CD14-positive monocyte (primary cell): ENCODE measurements at regions not wholly inside any gene's neighbourhood (a gene's known extent, or its start where the extent isn't known, plus 50 kb on each side); places are given as distances from the start of the nearest gene placed in this dataset.
A peak's percentile ranks its signal among the peaks of the same experiment; 100 is the strongest.

Experiments used
- DNase-seq, 3 donors: peaks; one replicate each; pipeline ENCODE4 v3.0.0-alpha.2; 2011 to 2022
- H2AFZ ChIP-seq: 2 replicates; pipeline ENCODE4 v1.6.0; 2012; ENCODE audit warnings: mild to moderate bottlenecking, low read depth, low read length, inconsistent platforms; ENCODE audit not compliant: insufficient read depth, poor library complexity, severe bottlenecking
- H3K27ac ChIP-seq, 2 donors: 1 replicate in 1 of 2; 2 replicates in 1 of 2; pipeline ENCODE4 v1.5.1; 2012 to 2013; ENCODE audit warnings: low read length in 2 of 2, control low read depth in 1 of 2, inconsistent platforms in 1 of 2, low read depth in 1 of 2, mild to moderate bottlenecking in 1 of 2
- H3K27me3 ChIP-seq, 2 donors: one replicate each; pipeline versions ENCODE4 v1.6.0 to v1.6.1; 2011 to 2013; ENCODE audit warnings: low read length in 2 of 2; ENCODE audit not compliant: control insufficient read depth in 2 of 2, insufficient read depth in 2 of 2
- H3K36me3 ChIP-seq, 2 donors: replicated peaks in 1 of 2; 1 replicate in 1 of 2; 2 replicates in 1 of 2; pipeline versions ENCODE4 v1.5.1 to v1.6.1; 2012 to 2013; ENCODE audit warnings: low read length in 2 of 2, control low read depth in 1 of 2, inconsistent platforms in 1 of 2, mild to moderate bottlenecking in 1 of 2; ENCODE audit not compliant: insufficient read depth in 2 of 2, control insufficient read depth in 1 of 2
- H3K4me1 ChIP-seq, 2 donors: 1 replicate in 1 of 2; 2 replicates in 1 of 2; pipeline versions ENCODE4 v1.5.1 to v1.6.1; 2012 to 2013; ENCODE audit warnings: low read length in 2 of 2, control low read depth in 1 of 2, inconsistent platforms in 1 of 2, mild to moderate bottlenecking in 1 of 2, moderate library complexity in 1 of 2; ENCODE audit not compliant: insufficient read depth in 2 of 2, control insufficient read depth in 1 of 2
- H3K4me2 ChIP-seq: replicated peaks from 2 replicates; pipeline ENCODE3; 2012; ENCODE audit warnings: low read length, moderate library complexity, mild to moderate bottlenecking; ENCODE audit not compliant: poor library complexity, severe bottlenecking; ENCODE audit errors: extremely low read depth
- H3K4me3 ChIP-seq, 3 experiments: fragments of 200-600 bp in 1 of 3; sonication (generic) in 1 of 3; replicated peaks in 1 of 3; 1 replicate in 2 of 3; 2 replicates in 1 of 3; pipeline ENCODE4 v1.5.1; 2011 to 2013; ENCODE audit warnings: low read length in 3 of 3, mild to moderate bottlenecking in 3 of 3, control low read depth in 2 of 3, low read depth in 2 of 3, inconsistent platforms in 1 of 3, moderate library complexity in 1 of 3
- H3K79me2 ChIP-seq: 2 replicates; pipeline ENCODE4 v1.6.0; 2012; ENCODE audit warnings: mild to moderate bottlenecking, control low read depth, inconsistent platforms, low read length, moderate library complexity; ENCODE audit not compliant: insufficient read depth
- H3K9ac ChIP-seq: 2 replicates; pipeline ENCODE4 v1.6.0; 2017; ENCODE audit warnings: low read length, mild to moderate bottlenecking; ENCODE audit not compliant: insufficient read depth, poor library complexity, severe bottlenecking
- H3K9me3 ChIP-seq, 2 donors: replicated peaks in 1 of 2; 1 replicate in 1 of 2; 2 replicates in 1 of 2; pipeline versions ENCODE4 v1.5.1 to v1.6.1; 2012 to 2013; ENCODE audit warnings: low read length in 2 of 2, control low read depth in 1 of 2; ENCODE audit not compliant: control insufficient read depth in 1 of 2, insufficient read depth in 1 of 2
- H4K20me1 ChIP-seq: 2 replicates; pipeline ENCODE4 v1.6.0; 2012; ENCODE audit warnings: mild to moderate bottlenecking, low read length, control low read depth, moderate library complexity; ENCODE audit not compliant: insufficient read depth
- H3K27ac Mint-ChIP-seq, 7 donors: one replicate each; pipeline ENCODE4 v1.8.0; 2020; ENCODE audit warnings: mild to moderate bottlenecking in 7 of 7, mixed read lengths in 7 of 7, moderate library complexity in 6 of 7, inconsistent platforms in 2 of 7
- H3K27me3 Mint-ChIP-seq, 3 donors: one replicate each; pipeline ENCODE4 v1.8.0; 2021 to 2022; ENCODE audit warnings: low read depth in 3 of 3, mild to moderate bottlenecking in 3 of 3, mixed read lengths in 3 of 3, moderate library complexity in 3 of 3, inconsistent platforms in 1 of 3
- H3K36me3 Mint-ChIP-seq, 2 donors: one replicate each; pipeline ENCODE4 v1.8.0; 2020; ENCODE audit warnings: mixed read lengths in 2 of 2, inconsistent platforms in 1 of 2, mild to moderate bottlenecking in 1 of 2
- H3K4me1 Mint-ChIP-seq: one replicate; pipeline ENCODE4 v1.8.0; 2020; ENCODE audit warnings: mild to moderate bottlenecking, mixed read lengths
- H3K4me3 Mint-ChIP-seq, 2 donors: one replicate each; pipeline ENCODE4 v1.8.0; 2020; ENCODE audit warnings: mild to moderate bottlenecking in 2 of 2, mixed read lengths in 2 of 2, moderate library complexity in 1 of 2
- H3K9me3 Mint-ChIP-seq, 7 donors: one replicate each; pipeline ENCODE4 v1.8.0; 2020 to 2022; ENCODE audit warnings: mixed read lengths in 7 of 7, mild to moderate bottlenecking in 6 of 7, moderate library complexity in 6 of 7, inconsistent platforms in 2 of 7
- WGBS: methylation state at CpG from one replicate; pipeline ENCODE4 v1.1.5; 2013; ENCODE audit warnings: missing lambda C conversion rate; ENCODE audit not compliant: insufficient coverage; 5-methylcytosine and 5-hydroxymethylcytosine counted together
- intact Hi-C, 2 donors: fragments of 100-400 bp; cut with micrococcal nuclease; formaldehyde crosslinking; loops; one replicate each; pipeline versions ENCODE4 v1.15.0 to v1.15.1; 2023
- TF ChIP-seq, protein P1 (sequence below): fragments of 200-600 bp; IDR thresholded peaks from one replicate; pipeline ENCODE4 v1.8.0; 2022; ENCODE audit warnings: antibody characterized with exemption, mild to moderate bottlenecking

DNA sequence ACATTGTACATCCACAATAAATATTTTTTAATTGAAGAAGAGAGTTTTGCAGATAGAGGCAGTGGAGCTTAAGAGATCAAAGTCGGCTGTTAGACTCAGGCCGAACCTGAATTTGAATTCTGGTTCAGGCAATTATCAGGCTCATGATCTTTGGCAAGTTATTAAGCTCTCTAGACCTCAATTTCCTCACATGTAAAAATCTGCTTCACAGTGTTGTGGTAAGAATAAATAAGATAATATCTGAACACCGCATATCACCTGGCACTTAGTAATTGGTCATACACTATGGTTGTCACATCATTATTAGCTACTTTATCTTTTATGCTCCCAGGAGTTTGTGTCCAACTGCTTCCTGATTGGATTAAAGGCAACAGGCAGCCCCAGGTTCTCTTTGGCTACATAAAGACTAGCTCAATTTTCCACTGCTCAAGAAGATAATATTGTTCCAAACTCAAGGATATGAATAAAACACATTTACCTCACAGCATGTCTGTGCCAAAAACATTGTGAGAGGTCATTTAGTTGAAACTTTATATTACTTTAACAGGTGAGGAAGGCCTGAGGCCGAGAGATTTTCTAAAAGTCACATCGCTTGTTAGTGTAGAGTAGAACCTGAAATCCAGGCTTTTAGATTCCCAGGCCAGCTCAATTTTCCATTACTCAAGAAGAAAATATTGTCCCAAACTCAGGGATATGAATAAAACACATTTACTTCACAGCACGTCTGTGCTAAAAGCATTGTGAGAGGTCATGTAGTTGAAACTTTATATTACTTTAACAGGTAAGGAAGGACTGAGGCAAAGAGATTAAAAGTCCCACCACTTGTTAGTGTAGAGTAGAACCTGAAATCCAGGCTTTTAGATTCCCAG lies 289.2 kb upstream of the PTGER4 start:
- no peak overlapping the region for H3K9ac ChIP-seq
- no peaks in the 10 kb centered on the region for H4K20me1 ChIP-seq
- H3K9me3 Mint-ChIP-seq = no peaks in the 10 kb centered on the region
- no peak overlapping the region for H3K4me3 Mint-ChIP-seq
- no peaks in the 10 kb centered on the region for H3K36me3 ChIP-seq
- H3K79me2 ChIP-seq = no peaks in the 10 kb centered on the region
- intact Hi-C loops = no loop called here
- peaks cover 0 to 2% (median 1%) of the 10 kb centered on the region in 3 donors for H3K27me3 Mint-ChIP-seq
- H3K9me3 ChIP-seq = no peaks in the 10 kb centered on the region
- peak overlapping the region in 3 of 7 donors; percentile 7 to 76 (median 75) for H3K27ac Mint-ChIP-seq
- peaks cover 49 to 61% of the 10 kb centered on the region in 2 donors for H3K4me1 ChIP-seq
- no peak for DNase-seq
- H3K4me3 ChIP-seq = no peak overlapping the region
- no CpG with 5 or more reads among the region's 6 CpGs for WGBS
- no peaks in the 10 kb centered on the region for H3K27me3 ChIP-seq
- H3K4me2 ChIP-seq = no peak overlapping the region
- H3K27ac ChIP-seq = peak overlapping the region in 1 of 2 donors; percentile 64
- H2AFZ ChIP-seq = no peak overlapping the region
- TF ChIP-seq, protein P1, sequence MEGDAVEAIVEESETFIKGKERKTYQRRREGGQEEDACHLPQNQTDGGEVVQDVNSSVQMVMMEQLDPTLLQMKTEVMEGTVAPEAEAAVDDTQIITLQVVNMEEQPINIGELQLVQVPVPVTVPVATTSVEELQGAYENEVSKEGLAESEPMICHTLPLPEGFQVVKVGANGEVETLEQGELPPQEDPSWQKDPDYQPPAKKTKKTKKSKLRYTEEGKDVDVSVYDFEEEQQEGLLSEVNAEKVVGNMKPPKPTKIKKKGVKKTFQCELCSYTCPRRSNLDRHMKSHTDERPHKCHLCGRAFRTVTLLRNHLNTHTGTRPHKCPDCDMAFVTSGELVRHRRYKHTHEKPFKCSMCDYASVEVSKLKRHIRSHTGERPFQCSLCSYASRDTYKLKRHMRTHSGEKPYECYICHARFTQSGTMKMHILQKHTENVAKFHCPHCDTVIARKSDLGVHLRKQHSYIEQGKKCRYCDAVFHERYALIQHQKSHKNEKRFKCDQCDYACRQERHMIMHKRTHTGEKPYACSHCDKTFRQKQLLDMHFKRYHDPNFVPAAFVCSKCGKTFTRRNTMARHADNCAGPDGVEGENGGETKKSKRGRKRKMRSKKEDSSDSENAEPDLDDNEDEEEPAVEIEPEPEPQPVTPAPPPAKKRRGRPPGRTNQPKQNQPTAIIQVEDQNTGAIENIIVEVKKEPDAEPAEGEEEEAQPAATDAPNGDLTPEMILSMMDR = no peak
- no peaks in the 10 kb centered on the region for H3K36me3 Mint-ChIP-seq
- peaks cover 44% of the 10 kb centered on the region for H3K4me1 Mint-ChIP-seq

DNA sequence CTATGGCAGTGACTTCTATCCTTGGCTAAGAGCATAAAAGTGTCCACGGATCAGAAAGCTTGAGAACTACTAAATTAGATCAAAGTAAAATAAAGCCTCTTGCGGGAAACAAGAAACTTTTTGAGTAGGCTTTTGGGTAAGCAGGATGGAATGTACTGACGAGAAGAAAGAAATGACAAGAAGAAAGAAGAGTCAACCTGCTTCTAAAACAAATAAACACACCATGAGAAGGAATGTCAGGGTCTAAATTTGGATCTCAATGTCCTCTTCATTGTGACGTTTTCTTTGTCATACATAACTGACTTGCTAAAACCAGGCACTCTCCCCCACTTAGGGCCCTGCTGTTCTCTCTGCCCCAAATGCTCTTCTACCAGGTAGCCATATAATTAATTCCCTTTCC lies 290.1 kb upstream of the PTGER4 start:
- no peak overlapping the region for H3K27ac ChIP-seq
- H3K27me3 ChIP-seq = no peaks in the 10 kb centered on the region
- Mint-ChIP-seq H3K36me3 (no peaks in the 10 kb centered on the region), H3K27me3 (peaks cover 0 to 2% (median 1%) of the 10 kb centered on the region in 3 donors), H3K4me1 (peaks cover 53% of the 10 kb centered on the region), H3K27ac (peak overlapping the region in 4 of 7 donors; percentile 6 to 18 (median 14)), H3K9me3 (no peaks in the 10 kb centered on the region), H3K4me3 (no peak overlapping the region)
- no peak overlapping the region for H3K4me3 ChIP-seq
- no peak overlapping the region for H3K9ac ChIP-seq
- intact Hi-C loops = loop anchor here (10.0 kb wide), 1 partner anchor 45 kb away; no protein-coding TSS in a partner anchor
- TF ChIP-seq, protein P1 = no peak
- H3K4me1 ChIP-seq = peaks cover 56 to 70% of the 10 kb centered on the region in 2 donors
- WGBS = 88% methylated on average over 1 of the region's 4 CpGs
- H3K36me3 ChIP-seq = no peaks in the 10 kb centered on the region
- no peaks in the 10 kb centered on the region for H3K79me2 ChIP-seq
- no peak overlapping the region for H2AFZ ChIP-seq
- H3K9me3 ChIP-seq = no peaks in the 10 kb centered on the region
- no peak for DNase-seq
- H4K20me1 ChIP-seq = no peaks in the 10 kb centered on the region
- H3K4me2 ChIP-seq = no peak overlapping the region
